Activated T-helper 1 cell treated with anti-CD3 and anti-CD28 coated beads, Interleukin-12 subunit alpha, Interleukin-12 subunit beta, Interleukin-2, Interleukin-4 antibody, amounts not matched to agents 30 ng/mL and 10 ng/mL and 1 ng/mL, durations not matched to agents 14 hours and 24 hours and 36 hours (primary cell): ENCODE measurements at regions not wholly inside any gene's neighbourhood (a gene's known extent, or its start where the extent isn't known, plus 50 kb on each side); places are given as distances from the start of the nearest gene placed in this dataset.

Source experiments
- DNase-seq: peaks from one replicate; pipeline ENCODE4 v3.0.0; 2021; ENCODE audit warnings: low spot score
- H3K27ac Mint-ChIP-seq: one replicate; pipeline ENCODE4 v1.8.0; 2021; ENCODE audit warnings: mild to moderate bottlenecking, mixed read lengths
- H3K27me3 Mint-ChIP-seq: one replicate; pipeline ENCODE4 v1.8.0; 2022; ENCODE audit warnings: mild to moderate bottlenecking, moderate library complexity, mixed read lengths; ENCODE audit not compliant: insufficient read depth
- H3K36me3 Mint-ChIP-seq: one replicate; pipeline ENCODE4 v1.8.0; 2021; ENCODE audit warnings: low read depth, mixed read lengths
- H3K4me1 Mint-ChIP-seq: one replicate; pipeline ENCODE4 v1.8.0; 2021; ENCODE audit warnings: low read depth, mixed read lengths
- H3K4me3 Mint-ChIP-seq: one replicate; pipeline ENCODE4 v1.8.0; 2021; ENCODE audit warnings: mild to moderate bottlenecking, moderate library complexity, mixed read lengths
- H3K9me3 Mint-ChIP-seq: one replicate; pipeline ENCODE4 v1.8.0; 2021; ENCODE audit warnings: mixed read lengths
- intact Hi-C: fragments of 100-400 bp; cut with micrococcal nuclease; formaldehyde crosslinking; loops from one replicate; pipeline ENCODE4 v1.15.1; 2024

DNA sequence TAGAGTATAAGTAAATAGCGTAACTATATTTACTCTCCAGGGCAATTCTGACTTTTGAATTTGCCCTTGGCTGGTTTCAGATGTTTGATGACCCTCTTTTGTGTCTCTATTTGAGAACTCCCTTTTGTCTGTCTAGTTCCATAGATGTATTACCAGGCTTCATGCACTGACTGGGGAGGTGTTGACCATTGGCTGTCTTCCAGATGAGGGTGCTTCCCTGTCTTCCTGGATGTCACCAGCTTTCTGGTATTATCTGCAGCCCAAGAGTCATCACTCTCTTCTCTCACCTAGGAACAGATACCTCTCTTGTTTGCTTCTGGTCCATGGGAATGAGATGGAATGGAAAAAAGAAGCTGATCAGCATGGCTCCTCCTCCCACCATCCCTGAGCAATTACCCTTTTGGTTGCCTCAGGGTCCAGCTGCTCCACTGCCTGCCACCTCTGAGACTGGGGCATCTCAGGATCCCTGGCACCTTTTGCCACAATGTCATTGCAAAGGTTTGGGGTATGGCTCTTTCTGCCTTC is 58.7 kb upstream of the TMED7 start:
- Mint-ChIP-seq H3K4me1 (no peaks in the 10 kb centered on the region), H3K9me3 (no peaks in the 10 kb centered on the region), H3K27me3 (peaks cover 15% of the 10 kb centered on the region), H3K4me3 (no peak overlapping the region), H3K27ac (no peak overlapping the region), H3K36me3 (no peaks in the 10 kb centered on the region)
- intact Hi-C loops: no loop called here
- DNase-seq: no peak

DNA sequence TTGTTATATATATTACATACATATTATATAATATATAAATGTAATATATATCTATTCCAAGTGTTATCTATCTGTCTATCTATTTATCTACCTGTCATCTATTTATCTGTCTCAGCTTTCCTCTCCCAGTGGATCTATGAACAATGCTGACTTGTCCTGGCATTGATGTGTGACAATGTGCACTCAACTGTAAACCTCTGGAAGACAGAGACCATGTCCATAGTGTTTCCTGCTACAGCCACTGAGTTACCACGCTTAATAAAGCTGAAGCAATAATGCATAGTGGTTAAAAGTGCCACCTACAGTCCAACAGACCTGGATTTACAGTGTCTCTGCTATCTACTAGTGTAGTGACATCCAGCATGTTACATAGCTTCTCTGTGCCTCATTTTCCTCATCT is 57.2 kb upstream of the TMED7 start:
- Mint-ChIP-seq H3K27me3 (peaks cover 8% of the 10 kb centered on the region), H3K36me3 (no peaks in the 10 kb centered on the region), H3K4me1 (no peaks in the 10 kb centered on the region), H3K4me3 (no peak overlapping the region), H3K9me3 (no peaks in the 10 kb centered on the region), H3K27ac (no peak overlapping the region)
- DNase-seq: no peak
- intact Hi-C loops: no loop called here
